Epidermal melanocyte (primary cell): ENCODE measurements at regions not wholly inside any gene's neighbourhood (a gene's known extent, or its start where the extent isn't known, plus 50 kb on each side); places are given as distances from the start of the nearest gene placed in this dataset.

Experiments
- DNase-seq: peaks from one replicate; pipeline ENCODE4 v3.0.0; 2011; ENCODE audit warnings: low spot score; ENCODE audit not compliant: insufficient read length

GRCh38 chr11:8340296-8340695, 76.6 kb upstream of the LMO1 start:
- no peak for DNase-seq

GRCh38 chr11:8339592-8340022, 75.9 kb upstream of the LMO1 start:
- no peak for DNase-seq

DNA sequence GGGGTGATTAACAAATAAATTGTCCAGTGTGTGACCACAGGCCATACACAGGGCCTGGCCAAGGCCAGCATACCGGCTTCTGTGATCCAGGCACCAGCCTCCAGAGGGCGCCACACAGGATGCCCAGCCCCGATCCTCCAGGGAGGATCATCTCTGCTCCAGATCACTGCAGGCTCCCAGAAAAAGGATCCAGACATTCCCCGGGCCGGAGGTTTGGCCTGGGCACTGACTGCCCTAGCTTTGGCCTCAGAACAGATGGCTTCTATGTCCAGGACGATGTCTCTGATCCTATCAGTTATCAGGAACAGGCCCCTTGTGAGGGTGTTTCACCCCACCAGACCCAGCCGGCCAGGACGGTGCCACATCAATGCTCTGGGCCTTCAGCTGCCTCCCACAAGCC, 74.5 kb upstream of the LMO1 start:
- DNase-seq = no peak

DNA sequence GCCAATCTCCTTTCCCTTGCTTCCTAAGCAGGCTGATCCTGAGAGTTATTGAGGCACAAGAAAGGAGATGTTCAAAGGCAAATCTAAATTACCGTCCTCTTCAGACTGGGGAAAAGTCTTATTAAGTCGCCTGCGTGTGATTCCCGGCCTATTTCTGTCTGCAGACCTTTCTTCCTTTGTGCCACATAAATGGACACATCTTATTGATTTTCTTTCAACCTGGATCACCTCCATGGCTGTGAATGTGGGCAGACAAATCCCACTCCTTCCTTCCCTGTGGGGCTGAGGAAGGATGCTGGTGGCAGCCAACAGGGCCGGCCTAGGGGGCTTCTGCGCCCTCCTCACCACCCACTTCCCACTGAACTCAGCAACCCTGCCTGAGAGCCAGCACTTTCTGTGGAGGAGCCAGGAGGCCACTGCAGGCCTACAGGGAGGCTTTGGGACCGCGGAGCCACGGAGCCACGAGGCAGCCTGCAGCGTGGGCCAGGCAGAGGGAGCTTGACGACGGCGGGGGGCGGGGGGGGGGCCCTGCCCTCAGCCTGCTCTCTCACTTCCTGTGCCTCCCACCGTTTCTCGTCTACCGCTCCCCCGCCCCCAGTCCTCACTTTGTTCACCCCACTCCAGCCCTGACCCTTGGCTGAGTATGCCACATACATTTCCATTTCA, 73.6 kb upstream of the LMO1 start:
- DNase-seq = no peak

DNA sequence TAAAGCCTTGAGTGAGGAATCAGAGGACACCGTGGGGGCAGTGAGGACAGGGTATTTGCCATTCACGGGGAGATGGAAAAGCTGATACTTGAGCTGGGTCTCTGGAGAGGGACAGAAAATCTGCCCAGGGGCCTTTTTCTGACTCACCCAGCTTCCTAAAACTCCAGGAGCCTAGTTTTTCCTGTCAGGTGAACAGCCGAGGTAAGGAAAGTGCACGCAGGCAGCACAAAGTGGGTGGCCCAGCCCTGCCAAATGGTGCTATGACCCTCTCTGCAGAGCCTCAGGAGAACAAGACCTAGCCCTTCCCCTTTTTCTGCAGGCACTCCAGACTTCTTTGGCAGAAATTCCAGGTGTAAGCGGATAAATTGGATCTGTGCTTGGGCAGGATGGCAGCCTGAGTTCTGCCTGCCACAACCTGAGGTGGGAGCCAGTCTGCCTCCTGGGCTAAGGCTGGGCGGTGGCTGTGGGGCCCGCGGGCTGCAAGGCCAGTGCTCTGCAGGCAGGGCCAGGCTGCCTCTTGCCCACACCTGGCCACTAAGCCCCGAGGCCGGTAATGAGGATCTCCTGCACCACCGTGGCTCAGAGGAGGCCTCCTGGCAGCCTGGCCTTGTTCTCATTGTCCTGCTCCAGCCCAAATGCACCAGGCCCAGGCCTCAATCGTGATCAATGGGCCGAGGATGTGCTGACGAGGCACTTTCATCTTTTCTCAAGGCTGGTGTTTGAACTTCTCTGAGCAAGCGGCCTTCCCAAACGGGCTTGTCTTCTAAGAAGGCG, 72.9 kb upstream of the LMO1 start:
- DNase-seq = no peak

- no peak for DNase-seq
Observed at GRCh38 chr11:8335683-8336082, 72.0 kb upstream of the LMO1 start.

DNA sequence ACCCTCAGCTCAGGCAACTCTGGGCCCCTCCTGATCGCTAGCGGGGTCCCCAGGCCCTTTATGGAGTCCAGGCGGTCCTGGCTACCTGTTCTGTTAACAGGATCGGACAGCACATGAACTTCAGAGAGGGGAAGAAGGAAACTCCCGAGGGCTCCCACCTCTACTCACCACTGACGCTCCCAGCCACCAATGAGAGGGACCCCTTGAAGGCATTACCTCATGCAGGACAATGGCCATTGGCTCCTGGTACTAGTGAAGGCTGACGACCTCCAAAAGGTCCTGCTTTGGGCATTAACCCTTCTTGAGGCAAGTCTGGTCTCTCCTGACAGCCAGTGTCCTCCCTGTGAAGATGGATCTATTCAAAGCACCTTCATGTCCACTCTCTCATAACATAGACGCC, 71.5 kb upstream of the LMO1 start:
- DNase-seq = no peak

DNA sequence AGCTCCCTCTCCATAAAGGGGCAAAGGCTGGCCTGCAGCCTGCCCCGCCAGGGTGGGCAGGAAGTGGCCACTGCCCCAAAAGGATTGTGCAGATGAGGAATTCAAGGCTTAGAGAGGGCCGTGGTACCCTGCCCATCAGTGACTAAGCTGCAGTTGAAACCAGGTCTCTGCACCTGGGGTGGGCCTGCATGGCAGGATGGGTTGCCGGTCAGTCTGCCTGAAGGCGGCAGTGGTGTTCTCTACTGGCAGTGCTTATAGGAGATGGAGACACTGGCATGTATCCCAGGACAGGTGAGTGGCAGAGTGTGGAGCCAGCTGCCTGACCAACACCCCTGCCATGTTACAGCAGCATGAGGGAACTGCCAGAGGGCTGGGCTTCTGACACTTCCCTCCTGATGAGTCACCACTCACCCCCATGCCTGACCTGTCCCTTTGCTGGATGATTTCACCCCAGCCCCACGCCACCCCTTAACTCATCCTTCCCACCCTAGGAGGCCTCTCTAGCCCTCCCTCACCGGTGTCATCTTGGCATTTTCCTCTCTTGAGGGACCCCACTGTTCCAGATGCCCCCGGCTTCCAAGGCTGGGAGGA, 70.2 kb upstream of the LMO1 start:
- no peak for DNase-seq

GRCh38 chr11:8333376-8333775, 69.7 kb upstream of the LMO1 start:
- DNase-seq = no peak

DNA sequence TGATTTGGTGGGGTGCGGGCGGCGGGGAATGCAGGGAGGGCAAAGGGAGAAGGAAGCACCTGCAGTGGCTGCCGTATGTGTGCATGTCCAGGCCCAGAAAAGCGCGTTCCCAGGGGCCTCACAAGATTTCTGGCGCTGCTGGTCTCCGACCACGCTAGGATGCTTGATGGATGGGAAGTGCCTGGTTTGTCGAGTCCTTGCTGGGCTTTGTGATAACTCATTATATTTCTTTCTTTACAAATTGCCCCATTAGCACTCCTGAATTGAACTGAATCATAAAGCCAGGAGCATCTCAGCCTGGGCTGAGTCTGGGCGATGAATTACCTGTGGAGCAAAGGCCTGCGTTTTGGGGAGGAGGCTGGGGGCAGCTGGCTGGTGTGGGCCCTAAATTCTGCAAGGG, 69.2 kb upstream of the LMO1 start:
- DNase-seq = no peak

DNA sequence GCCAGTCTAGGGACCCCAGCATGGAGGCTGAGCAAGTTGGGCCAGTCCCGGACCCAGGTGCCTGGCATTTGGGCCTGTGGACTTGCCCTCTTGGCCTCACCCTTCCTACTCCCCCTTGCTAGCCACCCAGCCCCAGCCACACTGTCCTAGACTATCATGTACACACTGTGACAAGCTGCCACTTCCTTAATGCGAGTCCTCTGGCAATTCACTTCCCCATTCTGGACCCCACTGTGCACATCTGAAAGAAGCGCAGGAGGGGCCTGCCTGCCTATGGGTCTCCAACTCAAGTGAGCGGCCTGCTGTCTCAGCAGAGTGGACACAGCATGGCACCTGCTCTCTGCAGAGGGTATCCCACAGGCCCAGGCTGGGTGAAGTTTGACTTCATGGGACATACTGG, 68.5 kb upstream of the LMO1 start:
- DNase-seq = no peak

DNA sequence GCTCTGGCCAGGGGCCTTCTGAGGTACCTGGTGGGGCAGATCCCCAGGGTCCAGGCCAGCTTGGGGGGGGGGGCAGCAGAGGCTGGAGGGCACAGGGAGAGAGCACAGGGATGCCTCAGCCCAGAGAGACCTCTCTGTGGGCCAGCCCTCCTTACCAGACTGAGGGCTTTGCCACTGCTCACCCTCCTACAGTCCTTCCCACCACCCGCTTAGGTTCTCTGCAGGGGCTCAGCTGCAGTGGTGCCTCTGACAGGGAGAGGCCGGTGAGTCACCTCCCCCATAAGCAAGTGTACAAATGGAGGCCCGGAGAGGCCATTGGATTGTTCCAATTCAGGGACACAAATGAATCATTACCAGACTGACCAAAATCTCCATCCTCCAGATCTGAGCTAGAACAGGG, 68.1 kb upstream of the LMO1 start:
- DNase-seq = no peak

- no peak for DNase-seq
Observed at GRCh38 chr11:8330896-8331295, 67.2 kb upstream of the LMO1 start.

DNA sequence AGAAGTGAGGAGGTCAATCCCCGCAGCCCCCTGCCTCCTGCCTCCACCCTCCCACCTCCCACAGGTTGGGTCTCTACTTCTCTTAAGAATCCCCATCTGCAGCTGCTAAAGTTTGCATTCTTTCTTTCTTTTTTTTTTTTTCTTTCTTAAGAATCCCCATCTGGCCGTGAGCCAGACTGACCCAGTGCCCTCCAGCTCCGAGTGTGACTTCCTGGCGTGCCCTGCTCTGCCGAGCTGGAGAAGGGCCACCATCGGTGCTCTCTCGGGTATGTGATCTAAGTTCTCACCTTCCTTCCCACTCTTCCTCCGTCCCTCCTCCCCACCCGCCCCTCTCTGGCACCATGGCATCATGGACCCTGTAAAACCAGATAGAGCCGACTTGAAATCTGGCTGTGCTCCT, 66.7 kb upstream of the LMO1 start:
- no peak for DNase-seq

- DNase-seq = no peak
Observed at GRCh38 chr11:8329847-8330361, 66.2 kb upstream of the LMO1 start.

DNA sequence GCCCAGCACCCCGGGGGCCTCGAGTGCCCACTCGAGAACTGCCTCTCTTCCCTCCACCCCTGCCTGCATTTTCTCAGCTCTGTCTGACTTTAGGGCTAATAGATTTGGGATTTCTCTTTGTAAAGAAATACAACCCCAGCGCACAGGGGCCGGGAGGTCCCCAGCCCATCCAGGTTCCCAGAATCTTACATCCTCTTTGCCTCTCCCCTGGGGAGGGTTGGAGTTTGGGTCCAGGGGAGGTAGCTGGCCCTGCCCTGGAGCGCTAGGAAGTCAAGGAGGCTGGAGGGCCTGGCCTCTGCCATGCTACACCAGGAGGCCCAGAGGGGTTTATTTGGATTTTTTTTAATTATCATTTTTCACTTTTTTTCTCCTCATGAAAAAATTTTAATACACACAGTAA, 65.7 kb upstream of the LMO1 start:
- DNase-seq = no peak

- peak; percentile 58 for DNase-seq
Observed at GRCh38 chr11:8328848-8329330, 65.2 kb upstream of the LMO1 start.

GRCh38 chr11:8328231-8328794, 64.6 kb upstream of the LMO1 start:
- DNase-seq = no peak

DNA sequence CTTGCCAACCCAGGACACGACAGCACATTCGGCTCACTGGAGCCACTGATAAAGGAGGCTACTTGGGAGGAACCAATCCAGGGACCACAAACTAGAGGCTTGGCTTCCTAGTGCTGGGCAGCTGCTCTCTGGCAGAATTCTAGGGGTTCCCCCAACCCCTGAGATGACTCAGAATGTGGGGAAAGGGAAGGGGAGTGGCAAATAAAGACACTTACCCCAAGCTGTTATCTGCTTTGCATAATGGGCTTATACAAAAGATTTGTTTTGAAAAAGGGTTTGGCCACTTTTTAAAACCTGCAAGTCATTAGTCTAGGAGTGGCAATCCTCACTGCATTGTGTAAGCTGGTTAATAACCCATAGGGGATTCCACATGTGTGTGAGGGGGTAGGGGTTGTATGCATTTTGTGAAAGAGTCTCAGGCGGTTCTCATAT, 64.1 kb upstream of the LMO1 start:
- no peak for DNase-seq

GRCh38 chr11:8326337-8326736, 62.7 kb upstream of the LMO1 start:
- DNase-seq = no peak

GRCh38 chr11:8325591-8326304, 62.1 kb upstream of the LMO1 start:
- no peak for DNase-seq
